Heart left ventricle (tissue), 16 donors: ENCODE measurements at regions not wholly inside any gene's neighbourhood (a gene's known extent, or its start where the extent isn't known, plus 50 kb on each side); places are given as distances from the start of the nearest gene placed in this dataset.

ENCODE experiments used
- ATAC-seq, 4 donors: fragments of 200-7000 bp; cut with Tn5 transposase; one replicate each; pipeline ENCODE4 v1.9.1; 2020 to 2022; ENCODE audit warnings: moderate library complexity in 4 of 4, mild to moderate bottlenecking in 3 of 4, moderate number of reproducible peaks in 1 of 4
- DNase-seq, 5 donors: peaks; one replicate each; pipeline ENCODE4 v3.0.0-alpha.2; 2020
- H3K27ac ChIP-seq, 12 donors: fragments of 200-600 bp; sonication (generic) in 4 of 12; one replicate each; pipeline versions ENCODE4 v1.5.0 to v1.8.0; 2016 to 2022; ENCODE audit warnings: mild to moderate bottlenecking in 2 of 12
- H3K27me3 ChIP-seq, 9 donors: fragments of 200-600 bp; sonication (generic) in 2 of 9; one replicate each; pipeline versions ENCODE4 v1.5.1 to v1.8.0; 2016 to 2022; ENCODE audit warnings: mild to moderate bottlenecking in 3 of 9
- H3K36me3 ChIP-seq, 9 donors: fragments of 200-600 bp; sonication (generic) in 2 of 9; one replicate each; pipeline versions ENCODE4 v1.5.0 to v1.8.0; 2018 to 2022; ENCODE audit warnings: mild to moderate bottlenecking in 2 of 9
- H3K4me1 ChIP-seq, 12 donors: fragments of 200-600 bp; sonication (generic) in 4 of 12; one replicate each; pipeline versions ENCODE4 v1.5.0 to v1.8.0; 2016 to 2022; ENCODE audit warnings: mild to moderate bottlenecking in 3 of 12
- H3K4me3 ChIP-seq, 12 donors: fragments of 200-600 bp; sonication (generic) in 4 of 12; one replicate each; pipeline versions ENCODE4 v1.5.0 to v1.8.0; 2017 to 2022; ENCODE audit warnings: mild to moderate bottlenecking in 9 of 12, moderate library complexity in 4 of 12
- H3K9me3 ChIP-seq, 12 donors: fragments of 200-600 bp; sonication (generic) in 4 of 12; one replicate each; pipeline versions ENCODE4 v1.5.0 to v1.8.0; 2016 to 2022; ENCODE audit warnings: mild to moderate bottlenecking in 1 of 12
- POLR2A ChIP-seq, 2 donors: fragments of 450-650 bp; IDR thresholded peaks; one replicate each; pipeline ENCODE4 v1.6.1; 2017; ENCODE audit warnings: antibody characterized with exemption in 2 of 2, mild to moderate bottlenecking in 2 of 2, moderate library complexity in 2 of 2
- WGBS, 4 donors: extraction: QIAGEN DNeasy Blood & Tissue Kit in 2 of 4; methylation state at CpG; one replicate each; pipeline versions ENCODE4 v1.1.5 to v1.1.7; 2013 to 2018; 5-methylcytosine and 5-hydroxymethylcytosine counted together
- intact Hi-C, 10 donors: fragments of 100-400 bp; cut with DNase I; formaldehyde crosslinking; loops; one replicate each; pipeline versions ENCODE4 v1.11.1 to v1.14.2; 2022
- TF ChIP-seq, protein P1 (sequence below), 12 donors: fragments of 200-600 bp; sonication (generic) in 4 of 12; IDR thresholded peaks; one replicate each; pipeline versions ENCODE4 v1.5.0 to v1.8.0; 2018 to 2022; ENCODE audit warnings: antibody characterized with exemption in 12 of 12, mild to moderate bottlenecking in 5 of 12
- donor health status: ischemic (EF 13 %, LVEDD 7.1; RV severe dilation, severe dysfunction).
- donor health status: healthy with polysubstance abuse.
- donor health status: DM: no; HTN: yes; CAD: no.
- donor health status: DM: no; HTN: no; CAD: no.
- donor health status: ischemic (EF 25% LVEDD 6.9; RV normal size, moderate dysfunction).
- donor health status: ischemic (EF 25% LVEDD 5.7; RV mildly dilated, moderate dysfunction).
- donor health status: healthy.
- donor health status: DM: yes; HTN: yes; CAD: no.
- donor health status: ischemic (EF 35%, LVEDD 5.7; RV mildly dilated, moderate dysfunction).
- donor health status: nonischemic (EF 11% LVEDD 7.7; RV severe dilation, severe dysfunction).
- donor health status: DM: yes; HTN: yes; CAD: no.
- donor health status: PGD.
- donor health status: ischemic (EF 29% LVEDD 5.4; RV normal size, mild dysfunction).
- donor health status: nonischemic (EF 23%, LVEDD 6.1; RV moderate dilation, normal function).

DNA sequence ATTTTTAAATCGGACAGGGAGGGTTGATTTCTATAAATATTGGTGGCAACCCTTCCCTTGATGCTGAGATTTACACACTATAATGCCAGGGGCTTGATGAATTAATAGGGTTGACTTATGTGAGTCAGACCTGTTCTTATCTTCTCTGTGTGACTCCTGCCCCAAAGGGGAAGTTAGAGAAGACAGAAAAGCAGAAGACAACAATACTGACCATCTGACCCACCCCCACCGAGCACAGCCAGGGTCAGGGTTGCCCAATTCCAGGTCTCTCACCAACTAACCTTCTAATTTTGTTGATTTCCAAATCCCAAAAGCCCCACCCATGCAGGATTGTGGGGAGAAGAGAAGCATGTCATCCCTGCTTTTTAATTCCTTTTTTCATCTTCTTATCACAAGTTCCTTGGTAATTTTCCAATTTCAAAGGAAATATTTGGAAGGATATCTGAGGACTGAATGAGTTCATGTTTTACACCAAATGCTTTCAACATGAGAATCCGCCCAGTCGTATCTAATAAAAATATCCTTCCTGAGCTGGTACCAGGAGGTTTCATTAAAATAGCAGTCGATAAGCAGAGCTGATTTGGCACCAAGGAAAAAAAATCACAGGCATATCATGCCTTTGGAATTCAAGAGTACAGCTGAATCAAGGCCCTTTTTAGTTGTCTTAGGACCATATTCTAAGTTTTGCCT lies 603.4 kb upstream of the CDH11 start:
- H3K27ac ChIP-seq: no peak overlapping the region
- DNase-seq (no peak), ATAC-seq (peak in 1 of 4 donors; percentile 28)
- TF ChIP-seq, protein P1, sequence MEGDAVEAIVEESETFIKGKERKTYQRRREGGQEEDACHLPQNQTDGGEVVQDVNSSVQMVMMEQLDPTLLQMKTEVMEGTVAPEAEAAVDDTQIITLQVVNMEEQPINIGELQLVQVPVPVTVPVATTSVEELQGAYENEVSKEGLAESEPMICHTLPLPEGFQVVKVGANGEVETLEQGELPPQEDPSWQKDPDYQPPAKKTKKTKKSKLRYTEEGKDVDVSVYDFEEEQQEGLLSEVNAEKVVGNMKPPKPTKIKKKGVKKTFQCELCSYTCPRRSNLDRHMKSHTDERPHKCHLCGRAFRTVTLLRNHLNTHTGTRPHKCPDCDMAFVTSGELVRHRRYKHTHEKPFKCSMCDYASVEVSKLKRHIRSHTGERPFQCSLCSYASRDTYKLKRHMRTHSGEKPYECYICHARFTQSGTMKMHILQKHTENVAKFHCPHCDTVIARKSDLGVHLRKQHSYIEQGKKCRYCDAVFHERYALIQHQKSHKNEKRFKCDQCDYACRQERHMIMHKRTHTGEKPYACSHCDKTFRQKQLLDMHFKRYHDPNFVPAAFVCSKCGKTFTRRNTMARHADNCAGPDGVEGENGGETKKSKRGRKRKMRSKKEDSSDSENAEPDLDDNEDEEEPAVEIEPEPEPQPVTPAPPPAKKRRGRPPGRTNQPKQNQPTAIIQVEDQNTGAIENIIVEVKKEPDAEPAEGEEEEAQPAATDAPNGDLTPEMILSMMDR (IDR thresholded peaks at IDR 0.05): no peak
- no peak for TF ChIP-seq POLR2A (IDR thresholded peaks at IDR 0.05)
- intact Hi-C loops: no loop called here
- WGBS, 4 donors: 31 to 43% (median 37%) methylated on average over 5 of the region's 5 CpGs
- H3K36me3 ChIP-seq: no peaks in the 10 kb centered on the region
- peaks cover 0 to 5% (median 0%) of the 10 kb centered on the region in 12 donors for H3K9me3 ChIP-seq
- H3K4me1 ChIP-seq: peaks cover 0 to 26% (median 8%) of the 10 kb centered on the region in 12 donors
- no peak overlapping the region for H3K4me3 ChIP-seq
- no peaks in the 10 kb centered on the region for H3K27me3 ChIP-seq

DNA sequence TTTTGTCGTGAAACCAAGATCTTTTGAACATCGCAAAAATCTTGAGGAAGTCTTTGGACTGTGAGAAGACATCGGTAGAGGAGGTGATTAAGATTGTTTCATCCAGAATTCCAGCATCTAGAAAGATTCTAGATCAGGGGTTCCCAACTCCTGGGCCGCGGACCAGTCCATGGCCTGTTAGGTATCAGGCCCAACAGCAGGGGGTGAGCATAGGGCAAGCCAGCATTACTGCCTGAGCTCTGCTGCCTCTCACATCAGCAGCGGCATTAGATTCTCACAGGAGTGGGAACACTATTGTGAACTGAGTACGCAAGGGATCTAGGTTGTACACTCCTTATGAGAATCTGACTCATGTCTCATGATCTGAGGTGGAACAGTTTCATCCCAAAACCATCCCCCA lies 600.6 kb upstream of the CDH11 start:
- Histone ChIP-seq H3K9me3 (no peaks in the 10 kb centered on the region), H3K4me3 (no peak overlapping the region), H3K4me1 (peaks cover 0 to 15% (median 8%) of the 10 kb centered on the region in 12 donors), H3K27me3 (no peaks in the 10 kb centered on the region), H3K27ac (no peak overlapping the region), H3K36me3 (no peaks in the 10 kb centered on the region)
- intact Hi-C loops: no loop called here
- no peak for ATAC-seq
- no peak for DNase-seq
- TF ChIP-seq POLR2A (IDR thresholded peaks at IDR 0.05): no peak
- TF ChIP-seq, protein P1 (IDR thresholded peaks at IDR 0.05): no peak
- WGBS, 4 donors: 95 to 98% (median 97%) methylated on average over 7 of the region's 7 CpGs

- WGBS, 4 donors: 76 to 85% (median 82%) methylated on average over 3 of the region's 3 CpGs
- no peaks in the 10 kb centered on the region for H3K36me3 ChIP-seq
These were observed 596.0 kb upstream of the CDH11 start for GRCh38 chr16:65717846-65718245.

More at GRCh38 chr16:65717846-65718245, 596.0 kb upstream of the CDH11 start:
- intact Hi-C loops: no loop called here
- TF ChIP-seq, protein P1 (IDR thresholded peaks at IDR 0.05): no peak
- TF ChIP-seq POLR2A (IDR thresholded peaks at IDR 0.05): no peak
- no peak for DNase-seq
- Histone ChIP-seq H3K4me3 (no peak overlapping the region), H3K27ac (no peak overlapping the region), H3K9me3 (no peaks in the 10 kb centered on the region), H3K27me3 (peaks cover 0 to 7% (median 0%) of the 10 kb centered on the region in 9 donors), H3K4me1 (no peaks in the 10 kb centered on the region)
- ATAC-seq: no peak
